Aorta (tissue), 5 donors: ENCODE measurements at regions not wholly inside any gene's neighbourhood (a gene's known extent, or its start where the extent isn't known, plus 50 kb on each side); places are given as distances from the start of the nearest gene placed in this dataset.
"Not testable (repeated sequence)": the region's sequence is repeated elsewhere in the genome, so short reads cannot be mapped to it uniquely, and the experiment has no call there.

Experiments used
- ATAC-seq: fragments of 200-7000 bp; cut with Tn5 transposase; one replicate; pipeline ENCODE4 v1.9.1; 2022; ENCODE audit warnings: moderate library complexity; ENCODE audit not compliant: low FRiP score
- DNase-seq, 2 donors: peaks; one replicate each; pipeline ENCODE4 v3.0.0-alpha.2; 2020
- H3K27ac ChIP-seq, 2 donors: one replicate each; pipeline ENCODE4 v1.5.1; 2013; ENCODE audit warnings: low read length in 2 of 2, mild to moderate bottlenecking in 2 of 2, moderate library complexity in 2 of 2, control low read depth in 1 of 2, inconsistent platforms in 1 of 2, low read depth in 1 of 2
- H3K27me3 ChIP-seq, 2 donors: one replicate each; pipeline ENCODE4 v1.6.1; 2013; ENCODE audit warnings: control low read depth in 1 of 2, low read length in 1 of 2, mild to moderate bottlenecking in 1 of 2, moderate library complexity in 1 of 2; ENCODE audit not compliant: insufficient read depth in 2 of 2, control insufficient read depth in 1 of 2
- H3K36me3 ChIP-seq, 2 donors: one replicate each; pipeline ENCODE4 v1.6.1; 2013; ENCODE audit warnings: control low read depth in 1 of 2, low read length in 1 of 2, mild to moderate bottlenecking in 1 of 2; ENCODE audit not compliant: insufficient read depth in 2 of 2, control insufficient read depth in 1 of 2
- H3K4me1 ChIP-seq, 2 donors: one replicate each; pipeline ENCODE4 v1.6.1; 2013; ENCODE audit warnings: low read length in 2 of 2, control low read depth in 1 of 2, mild to moderate bottlenecking in 1 of 2, moderate library complexity in 1 of 2; ENCODE audit not compliant: insufficient read depth in 2 of 2, control insufficient read depth in 1 of 2
- H3K4me3 ChIP-seq, 2 donors: one replicate each; pipeline ENCODE4 v1.5.1; 2013; ENCODE audit warnings: low read length in 2 of 2, control low read depth in 1 of 2, mild to moderate bottlenecking in 1 of 2
- H3K9me3 ChIP-seq: one replicate; pipeline ENCODE4 v1.6.1; 2013; ENCODE audit warnings: mild to moderate bottlenecking, low read length; ENCODE audit not compliant: control insufficient read depth
- WGBS, 2 donors: extraction: QIAGEN DNeasy Blood & Tissue Kit; methylation state at CpG; one replicate each; pipeline ENCODE4 v1.1.7; 2013; 5-methylcytosine and 5-hydroxymethylcytosine counted together
- intact Hi-C, 2 donors: fragments of 100-400 bp; cut with DNase I; formaldehyde crosslinking; loops; one replicate each; pipeline versions ENCODE4 v1.14.2 to v1.15.0; 2022
- donor health status: healthy with polysubstance abuse.
- donor health status: Bipolar disorder and iron deficiency.
- donor health status: DM: no; HTN: no; CAD: no.
- donor health status: DM: no; HTN: no; CAD: no.
- donor health status: DM: yes; HTN: yes; CAD: no.

- peak overlapping the region in 1 of 2 donors; percentile 16 for H3K4me3 ChIP-seq
- DNase-seq (peak in 1 of 2 donors; percentile 46), ATAC-seq (no peak)
- no peaks in the 10 kb centered on the region for H3K36me3 ChIP-seq
- H3K27ac ChIP-seq, result no peak overlapping the region
- H3K9me3 ChIP-seq, result no peaks in the 10 kb centered on the region
- WGBS, 2 donors, result 4% methylated on average over 26 to 57 of the region's 57 CpGs
- no peaks in the 10 kb centered on the region for H3K4me1 ChIP-seq
- H3K27me3 ChIP-seq, result peaks cover 0 to 4% of the 10 kb centered on the region in 2 donors
- intact Hi-C loops, result no loop called here
Measured at GRCh38 chr2:131425231-131425941, 50.5 kb upstream of the TUBA3D start.

GRCh38 chr2:131424605-131425114 lies 51.3 kb upstream of the TUBA3D start:
- H3K9me3 ChIP-seq, DNase-seq, H3K4me3 ChIP-seq, H3K27me3 ChIP-seq, ATAC-seq, H3K4me1 ChIP-seq, intact Hi-C loops, H3K36me3 ChIP-seq, H3K27ac ChIP-seq: not testable (repeated sequence)
- WGBS, 2 donors, result 12 to 19% methylated on average over 25 to 50 of the region's 50 CpGs

- H3K27me3 ChIP-seq, H3K4me3 ChIP-seq, intact Hi-C loops, H3K27ac ChIP-seq, ATAC-seq, H3K4me1 ChIP-seq, DNase-seq, H3K9me3 ChIP-seq, H3K36me3 ChIP-seq: not testable (repeated sequence)
- WGBS, 2 donors, result 74 to 80% methylated on average over 3 of the region's 3 CpGs
Measured at GRCh38 chr2:131420751-131421150, 55.2 kb upstream of the TUBA3D start.

DNA sequence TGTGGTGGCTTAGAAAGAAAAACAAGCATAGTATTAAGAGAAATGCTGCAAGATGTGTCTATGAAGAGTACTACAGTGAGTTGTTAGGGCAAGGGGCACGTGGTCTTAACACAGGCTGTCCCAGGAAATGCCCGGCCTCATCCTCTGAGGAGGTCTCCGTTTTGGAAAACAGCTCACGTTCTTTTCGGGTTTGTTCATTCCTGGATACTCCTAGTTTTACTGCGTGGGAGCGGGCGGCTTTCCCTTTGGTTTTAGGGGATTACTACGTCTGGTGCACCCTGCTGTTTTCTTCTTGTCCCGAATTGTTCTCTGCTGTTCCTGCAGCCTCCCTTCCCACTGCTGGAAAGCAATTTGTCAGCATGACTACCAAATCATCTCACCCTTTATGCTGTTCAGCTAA lies 55.5 kb upstream of the RAB6D start:
- no peak for ATAC-seq
- H3K9me3 ChIP-seq, result no peaks in the 10 kb centered on the region
- 18 to 22% methylated on average over 10 of the region's 10 CpGs for WGBS, 2 donors
- intact Hi-C loops, result loop anchor here in 1 of 2 donors (10.0 kb wide), 3 partner anchors 255 to 725 kb away; no protein-coding TSS in a partner anchor
- no peaks in the 10 kb centered on the region for H3K4me1 ChIP-seq
- H3K27me3 ChIP-seq, result no peaks in the 10 kb centered on the region
- H3K27ac ChIP-seq, result no peak overlapping the region
- no peak overlapping the region for H3K4me3 ChIP-seq
- no peaks in the 10 kb centered on the region for H3K36me3 ChIP-seq
- no peak for DNase-seq

- DNase-seq, result no peak
Measured at GRCh38 chr2:131418625-131419024, 54.7 kb upstream of the RAB6D start.

DNA sequence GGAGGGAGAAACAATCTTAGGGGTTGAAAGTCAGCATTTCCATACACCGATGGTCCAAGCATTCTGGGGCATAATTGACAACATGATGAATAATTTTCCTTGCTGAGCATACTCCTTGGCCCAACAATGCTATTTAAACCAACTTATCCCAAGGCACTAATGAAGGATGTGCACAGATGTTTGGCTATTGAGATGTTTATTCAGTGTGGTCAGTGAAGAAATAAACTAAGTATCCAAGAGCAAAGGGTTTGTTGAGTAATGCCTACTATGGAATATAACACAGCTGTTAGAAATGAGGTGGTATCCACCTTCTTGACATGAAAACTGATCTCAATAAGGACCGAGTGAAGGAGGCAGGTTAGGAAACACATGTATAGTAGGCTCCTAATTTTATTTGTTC lies 53.9 kb upstream of the RAB6D start:
- Histone ChIP-seq H3K36me3 (no peaks in the 10 kb centered on the region), H3K27me3 (no peaks in the 10 kb centered on the region), H3K9me3 (no peaks in the 10 kb centered on the region), H3K4me3 (no peak overlapping the region), H3K27ac (no peak overlapping the region), H3K4me1 (no peaks in the 10 kb centered on the region)
- ATAC-seq, result no peak
- intact Hi-C loops, result loop anchor here in 1 of 2 donors (10.0 kb wide), 3 partner anchors 257 to 727 kb away; no protein-coding TSS in a partner anchor
- WGBS, 2 donors, result 55 to 60% methylated on average over 2 of the region's 2 CpGs
- DNase-seq, result no peak

More at GRCh38 chr2:131418625-131419024, 54.7 kb upstream of the RAB6D start:
- ATAC-seq, result no peak
- WGBS, 2 donors, result 73 to 75% methylated on average over 8 of the region's 8 CpGs
- intact Hi-C loops, result loop anchor here in 1 of 2 donors (10.0 kb wide), 3 partner anchors 256 to 726 kb away; no protein-coding TSS in a partner anchor
- Histone ChIP-seq H3K36me3 (no peaks in the 10 kb centered on the region), H3K27me3 (no peaks in the 10 kb centered on the region), H3K27ac (no peak overlapping the region), H3K9me3 (no peaks in the 10 kb centered on the region), H3K4me3 (no peak overlapping the region), H3K4me1 (no peaks in the 10 kb centered on the region)

DNA sequence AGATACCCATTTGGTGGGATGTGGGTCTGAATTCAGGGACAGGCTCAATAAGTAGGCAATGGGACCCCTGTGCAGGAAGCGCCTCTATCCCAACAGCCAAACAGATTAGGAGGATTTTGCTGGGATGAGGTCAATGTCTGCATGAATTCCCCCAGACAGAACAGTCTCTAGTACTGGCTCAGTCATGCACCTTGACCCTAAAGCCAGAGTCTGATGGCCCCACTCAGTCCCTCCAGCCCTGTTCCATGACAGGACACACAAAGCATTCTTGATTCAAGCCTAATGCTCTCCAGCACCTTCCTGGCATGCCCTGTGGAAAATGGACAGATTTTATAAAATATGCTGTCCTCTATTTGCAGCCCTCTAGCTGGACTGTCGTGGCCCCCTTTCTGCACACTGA lies 49.8 kb upstream of the RAB6D start:
- DNase-seq (no peak), ATAC-seq (no peak)
- H3K9me3 ChIP-seq, result no peaks in the 10 kb centered on the region
- no peak overlapping the region for H3K4me3 ChIP-seq
- no peaks in the 10 kb centered on the region for H3K36me3 ChIP-seq
- no peaks in the 10 kb centered on the region for H3K4me1 ChIP-seq
- WGBS, 2 donors, result 71 to 73% methylated on average over 2 of the region's 2 CpGs
- H3K27me3 ChIP-seq, result peaks cover 0 to 1% of the 10 kb centered on the region in 2 donors
- no peak overlapping the region for H3K27ac ChIP-seq
- intact Hi-C loops, result loop anchor here in 1 of 2 donors (10.0 kb wide), 3 partner anchors 261 to 731 kb away; no protein-coding TSS in a partner anchor
